ENCODE measurements at regions not wholly inside any gene's neighbourhood (a gene's known extent, or its start where the extent isn't known, plus 50 kb on each side); places are given as distances from the start of the nearest gene placed in this dataset.
"Not testable (repeated sequence)": the region's sequence is repeated elsewhere in the genome, so short reads cannot be mapped to it uniquely, and the experiment has no call there.

GRCh38 chr9:82436475-82436874, 447.9 kb downstream of the SPATA31D1 start:
- Histone ChIP-seq H3K4me2 (ENCODE audit: low read length) (0 out of 2 replicates have a peak overlapping the region, but pooled peaks have one; percentile 31), H3K4me3 (ENCODE audit: low read length) (no peak overlapping the region), H3F3A (ENCODE audit: low read length, unreplicated experiment) (no peaks in the 10 kb centered on the region), H3K36me3 (ENCODE audit: low read depth, low read length) (no peaks in the 10 kb centered on the region), H3K9me2 (replicated peaks; ENCODE audit: low read length) (no peaks in the 10 kb centered on the region), H3K9ac (ENCODE audit: low read length) (no peak overlapping the region), H3K27ac (ENCODE audit: low read length) (no peak overlapping the region), H3K4me1 (ENCODE audit: insufficient read depth, low read length) (no peaks in the 10 kb centered on the region), H3K27me3 (ENCODE audit: low read length) (no peaks in the 10 kb centered on the region), H4K20me1 (ENCODE audit: low read length) (no peaks in the 10 kb centered on the region), H3K9me3 (ENCODE audit: low read length) (no peaks in the 10 kb centered on the region), H2AFZ (ENCODE audit: low read length) (no peak overlapping the region), H3K79me2 (ENCODE audit: low read length) (no peaks in the 10 kb centered on the region)
- BruUV-seq (replicated peaks), result no TSS peak
- CTCF ChIA-PET, result no interaction called here
- DNase-seq (peak; percentile 62), ATAC-seq (no peak)
- POLR2A ChIA-PET (ENCODE audit: unreplicated experiment), result no interaction called here
- no peak for TF ChIP-seq EZH2phosphoT487 (IDR thresholded peaks at IDR 0.05; ENCODE audit: borderline replicate concordance, low read length)
- TF ChIP-seq EZH2 (IDR thresholded peaks at IDR 0.05; ENCODE audit: low read length, unreplicated experiment), result no peak
- TF ChIP-seq, protein P1, sequence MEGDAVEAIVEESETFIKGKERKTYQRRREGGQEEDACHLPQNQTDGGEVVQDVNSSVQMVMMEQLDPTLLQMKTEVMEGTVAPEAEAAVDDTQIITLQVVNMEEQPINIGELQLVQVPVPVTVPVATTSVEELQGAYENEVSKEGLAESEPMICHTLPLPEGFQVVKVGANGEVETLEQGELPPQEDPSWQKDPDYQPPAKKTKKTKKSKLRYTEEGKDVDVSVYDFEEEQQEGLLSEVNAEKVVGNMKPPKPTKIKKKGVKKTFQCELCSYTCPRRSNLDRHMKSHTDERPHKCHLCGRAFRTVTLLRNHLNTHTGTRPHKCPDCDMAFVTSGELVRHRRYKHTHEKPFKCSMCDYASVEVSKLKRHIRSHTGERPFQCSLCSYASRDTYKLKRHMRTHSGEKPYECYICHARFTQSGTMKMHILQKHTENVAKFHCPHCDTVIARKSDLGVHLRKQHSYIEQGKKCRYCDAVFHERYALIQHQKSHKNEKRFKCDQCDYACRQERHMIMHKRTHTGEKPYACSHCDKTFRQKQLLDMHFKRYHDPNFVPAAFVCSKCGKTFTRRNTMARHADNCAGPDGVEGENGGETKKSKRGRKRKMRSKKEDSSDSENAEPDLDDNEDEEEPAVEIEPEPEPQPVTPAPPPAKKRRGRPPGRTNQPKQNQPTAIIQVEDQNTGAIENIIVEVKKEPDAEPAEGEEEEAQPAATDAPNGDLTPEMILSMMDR (conservative IDR thresholded peaks at IDR 0.05; ENCODE audit: low read depth, low read length), result no peak
- intact Hi-C loops (cut with micrococcal nuclease), result no loop called here

- H3K9me2 ChIP-seq (replicated peaks; ENCODE audit: low read length); H3K9ac ChIP-seq (ENCODE audit: low read length); H3K4me3 ChIP-seq (ENCODE audit: low read length); intact Hi-C loops (cut with micrococcal nuclease); CTCF ChIA-PET; ATAC-seq; H3F3A ChIP-seq (ENCODE audit: low read length, unreplicated experiment); H3K4me1 ChIP-seq (ENCODE audit: insufficient read depth, low read length); BruUV-seq (replicated peaks); H2AFZ ChIP-seq (ENCODE audit: low read length); H3K27me3 ChIP-seq (ENCODE audit: low read length); H3K9me3 ChIP-seq (ENCODE audit: low read length); H3K27ac ChIP-seq (ENCODE audit: low read length); H3K36me3 ChIP-seq (ENCODE audit: low read depth, low read length); POLR2A ChIA-PET (ENCODE audit: unreplicated experiment); H4K20me1 ChIP-seq (ENCODE audit: low read length); H3K79me2 ChIP-seq (ENCODE audit: low read length): not testable (repeated sequence)
- DNase-seq, result peak; percentile 3
- 0 out of 2 replicates have a peak overlapping the region, but pooled peaks have one; percentile 31 for H3K4me2 ChIP-seq (ENCODE audit: low read length)
Measured at GRCh38 chr9:82437183-82437582, 448.6 kb downstream of the SPATA31D1 start.

- Histone ChIP-seq H3K36me3 (ENCODE audit: low read depth, low read length) (no peaks in the 10 kb centered on the region), H3K9me2 (replicated peaks; ENCODE audit: low read length) (no peaks in the 10 kb centered on the region), H3K9me3 (ENCODE audit: low read length) (no peaks in the 10 kb centered on the region), H3K4me3 (ENCODE audit: low read length) (no peak overlapping the region), H3F3A (ENCODE audit: low read length, unreplicated experiment) (no peaks in the 10 kb centered on the region), H3K9ac (ENCODE audit: low read length) (no peak overlapping the region), H3K4me1 (ENCODE audit: insufficient read depth, low read length) (no peaks in the 10 kb centered on the region), H3K27me3 (ENCODE audit: low read length) (no peaks in the 10 kb centered on the region), H3K4me2 (ENCODE audit: low read length) (no peak overlapping the region), H3K27ac (ENCODE audit: low read length) (no peak overlapping the region), H3K79me2 (ENCODE audit: low read length) (no peaks in the 10 kb centered on the region), H2AFZ (ENCODE audit: low read length) (no peak overlapping the region), H4K20me1 (ENCODE audit: low read length) (no peaks in the 10 kb centered on the region)
- no peak for DNase-seq
- TF ChIP-seq EZH2phosphoT487 (IDR thresholded peaks at IDR 0.05; ENCODE audit: borderline replicate concordance, low read length), result no peak
- TF ChIP-seq EZH2 (IDR thresholded peaks at IDR 0.05; ENCODE audit: low read length, unreplicated experiment), result no peak
- TF ChIP-seq, protein P1 (conservative IDR thresholded peaks at IDR 0.05; ENCODE audit: low read depth, low read length), result no peak
- no TSS peak for BruUV-seq (replicated peaks)
- ChIA-PET CTCF (no interaction called here), POLR2A (ENCODE audit: unreplicated experiment) (no interaction called here)
- no peak for ATAC-seq
- intact Hi-C loops (cut with micrococcal nuclease), result no loop called here
Measured at GRCh38 chr9:82438581-82438980, 450.0 kb downstream of the SPATA31D1 start.

All from PC-3 (cell line).